GM12875 (cell line): ENCODE measurements at regions not wholly inside any gene's neighbourhood (a gene's known extent, or its start where the extent isn't known, plus 50 kb on each side); places are given as distances from the start of the nearest gene placed in this dataset.

Experiments
- H3K4me3 ChIP-seq: one replicate; pipeline ENCODE4 v1.5.1; 2011; ENCODE audit warnings: low read depth, low read length, control low read depth
- TF ChIP-seq, protein P1 (sequence below): IDR thresholded peaks from 2 replicates; pipeline ENCODE4 v1.5.1; 2011; ENCODE audit warnings: low read depth, mild to moderate bottlenecking, control low read depth, inconsistent platforms, low read length, moderate library complexity, borderline replicate concordance; ENCODE audit not compliant: insufficient read depth

DNA sequence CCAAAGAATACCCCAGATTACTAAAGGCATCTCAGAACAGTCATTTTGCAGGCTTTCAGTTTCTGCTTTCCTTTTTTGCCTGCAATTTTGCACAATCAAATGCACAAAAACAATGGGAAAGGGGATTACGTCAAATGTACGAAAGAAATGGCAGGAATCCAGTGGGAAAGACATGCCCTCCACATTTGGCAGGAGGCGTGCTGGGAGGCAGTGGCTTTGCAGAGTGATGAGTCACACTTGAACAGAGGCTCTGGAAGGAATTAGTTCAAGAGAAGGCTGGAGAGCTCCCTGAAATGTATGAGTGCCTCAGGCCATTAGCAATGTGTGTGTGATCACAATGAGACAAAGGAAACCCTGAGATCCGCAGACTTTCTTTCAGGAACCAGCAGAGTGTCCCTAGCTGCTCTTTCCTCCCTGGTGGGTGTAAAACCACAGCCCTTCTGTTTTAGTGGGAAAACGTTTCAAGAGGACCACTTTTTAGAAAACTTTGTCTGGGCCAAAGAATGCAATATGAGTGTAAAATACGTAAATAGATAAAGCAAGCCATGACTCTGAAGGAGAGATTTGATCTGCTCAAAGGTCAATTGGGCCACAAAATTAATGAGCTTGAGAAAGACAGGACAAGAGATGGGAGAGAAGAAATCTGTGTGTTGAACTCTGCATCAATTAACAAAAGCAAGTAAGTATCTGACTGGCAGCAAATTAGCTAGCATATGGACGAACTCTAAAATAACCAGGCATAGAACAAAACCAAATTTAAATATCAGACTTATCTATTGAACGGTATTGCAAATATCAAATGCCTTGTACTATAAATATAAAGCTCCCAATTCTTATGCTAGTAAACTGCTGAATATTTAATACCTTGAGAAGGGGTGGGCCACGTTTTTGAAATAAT is 155.4 kb upstream of the PDE3A start:
- TF ChIP-seq, protein P1, sequence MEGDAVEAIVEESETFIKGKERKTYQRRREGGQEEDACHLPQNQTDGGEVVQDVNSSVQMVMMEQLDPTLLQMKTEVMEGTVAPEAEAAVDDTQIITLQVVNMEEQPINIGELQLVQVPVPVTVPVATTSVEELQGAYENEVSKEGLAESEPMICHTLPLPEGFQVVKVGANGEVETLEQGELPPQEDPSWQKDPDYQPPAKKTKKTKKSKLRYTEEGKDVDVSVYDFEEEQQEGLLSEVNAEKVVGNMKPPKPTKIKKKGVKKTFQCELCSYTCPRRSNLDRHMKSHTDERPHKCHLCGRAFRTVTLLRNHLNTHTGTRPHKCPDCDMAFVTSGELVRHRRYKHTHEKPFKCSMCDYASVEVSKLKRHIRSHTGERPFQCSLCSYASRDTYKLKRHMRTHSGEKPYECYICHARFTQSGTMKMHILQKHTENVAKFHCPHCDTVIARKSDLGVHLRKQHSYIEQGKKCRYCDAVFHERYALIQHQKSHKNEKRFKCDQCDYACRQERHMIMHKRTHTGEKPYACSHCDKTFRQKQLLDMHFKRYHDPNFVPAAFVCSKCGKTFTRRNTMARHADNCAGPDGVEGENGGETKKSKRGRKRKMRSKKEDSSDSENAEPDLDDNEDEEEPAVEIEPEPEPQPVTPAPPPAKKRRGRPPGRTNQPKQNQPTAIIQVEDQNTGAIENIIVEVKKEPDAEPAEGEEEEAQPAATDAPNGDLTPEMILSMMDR, result no peak
- no peak overlapping the region for H3K4me3 ChIP-seq

- H3K4me3 ChIP-seq, result no peak overlapping the region
- TF ChIP-seq, protein P1, result no peak
Observed at GRCh38 chr12:20213723-20214625, 154.4 kb upstream of the PDE3A start.

- H3K4me3 ChIP-seq, result no peak overlapping the region
- TF ChIP-seq, protein P1, result no peak
Observed at GRCh38 chr12:20220339-20220738, 148.0 kb upstream of the PDE3A start.

DNA sequence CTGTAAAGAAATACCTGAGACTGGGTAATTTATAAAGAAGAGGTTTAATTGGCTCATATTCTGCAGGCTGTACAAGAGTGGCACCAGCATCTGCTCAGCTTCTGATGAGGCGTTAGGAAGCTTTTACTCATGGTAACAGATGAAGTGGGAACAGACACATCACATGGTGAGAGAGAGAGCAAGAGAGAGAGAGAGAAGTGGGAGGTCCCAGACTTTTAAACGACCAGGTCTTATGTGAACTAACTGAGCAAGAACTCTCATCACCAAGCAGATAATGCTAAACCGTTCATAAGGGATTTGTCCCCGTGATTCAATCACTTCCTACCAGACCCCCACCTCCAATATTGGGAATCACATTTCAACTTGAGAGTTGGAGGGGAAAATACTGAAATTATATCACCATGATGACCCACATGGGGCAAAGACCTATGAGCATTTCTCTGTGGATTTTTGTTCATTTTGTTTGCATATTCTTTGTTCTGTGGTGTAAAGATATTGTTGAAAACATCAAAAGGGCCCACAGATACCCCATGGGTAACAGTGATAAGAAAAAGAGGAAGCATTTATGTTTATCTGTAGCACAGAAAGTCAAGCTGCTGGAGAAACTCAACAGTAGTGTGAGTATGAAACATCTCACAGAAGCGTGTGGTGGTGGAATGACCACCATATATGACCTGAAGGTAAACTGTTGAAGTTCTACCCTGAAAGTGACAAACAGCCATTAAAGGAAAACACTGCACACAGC is 135.2 kb upstream of the PDE3A start:
- H3K4me3 ChIP-seq, result no peak overlapping the region
- TF ChIP-seq, protein P1, result no peak

DNA sequence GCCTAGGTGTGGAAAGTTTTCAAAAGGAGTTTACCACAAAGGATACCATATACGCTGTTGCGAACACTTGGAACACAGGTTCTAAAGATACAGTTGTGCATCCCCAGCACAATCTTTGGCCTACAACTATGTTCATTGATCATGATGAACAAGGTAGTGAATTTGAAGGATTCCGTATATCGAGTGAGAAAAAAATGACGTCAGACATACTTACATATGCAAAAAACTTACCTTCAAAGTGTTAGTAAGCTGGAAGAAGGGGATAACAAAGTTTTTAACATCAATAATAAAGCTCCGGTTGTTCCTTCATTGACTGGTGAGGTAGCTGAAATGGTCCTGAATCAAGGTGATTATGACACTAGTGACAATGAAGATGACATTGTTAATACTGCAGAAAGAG is 133.9 kb upstream of the PDE3A start:
- H3K4me3 ChIP-seq, result no peak overlapping the region
- TF ChIP-seq, protein P1, result no peak

DNA sequence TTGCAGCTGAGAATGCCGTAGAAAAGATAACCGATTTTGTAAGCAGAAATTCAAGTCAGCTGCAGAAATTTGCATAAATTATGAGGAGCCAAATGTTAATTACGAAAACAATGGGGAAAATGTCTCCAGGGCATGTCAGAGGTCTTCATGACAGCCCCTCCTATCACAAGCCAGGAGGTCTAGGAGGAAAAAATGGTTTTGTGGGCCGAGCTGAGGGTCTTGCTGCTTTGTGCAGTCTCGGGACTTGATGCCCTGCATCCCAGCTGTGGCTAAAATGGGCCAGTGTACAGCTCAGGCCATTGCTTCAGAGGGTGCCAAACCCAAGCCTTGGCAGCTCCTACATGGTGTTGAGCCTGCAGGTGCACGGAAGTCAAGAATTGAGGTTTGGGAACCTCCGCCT is 131.2 kb upstream of the PDE3A start:
- no peak overlapping the region for H3K4me3 ChIP-seq
- TF ChIP-seq, protein P1, result no peak
